T-cell (primary cell): ENCODE measurements at regions not wholly inside any gene's neighbourhood (a gene's known extent, or its start where the extent isn't known, plus 50 kb on each side); places are given as distances from the start of the nearest gene placed in this dataset.

ENCODE experiments used
- ATAC-seq, 4 experiments: fragments of 200-7000 bp in 3 of 4; fragments of 150-1000 bp in 1 of 4; cut with Tn5 transposase; replicated peaks in 1 of 4; 1 replicate in 3 of 4; 2 replicates in 1 of 4; pipeline ENCODE4 v1.10.0; 2021; ENCODE audit warnings: moderate library complexity in 3 of 4, mild to moderate bottlenecking in 2 of 4, moderate number of reproducible peaks in 1 of 4
- CTCF ChIA-PET, 2 donors: fragments of 300-600 bp; sonication (Branson Sonifier 250); formaldehyde crosslinking; loops; one replicate each; lab custom pipeline; 2022; ENCODE audit warnings: antibody characterized with exemption in 2 of 2; lab: Charles Lee
- POLR2A ChIA-PET, 2 donors: fragments of 300-600 bp; sonication (Branson Sonifier 250); formaldehyde crosslinking; loops; one replicate each; lab custom pipeline; 2022; ENCODE audit warnings: antibody characterized with exemption in 2 of 2; lab: Charles Lee
- DNase-seq, 35 experiments: peaks; one replicate each; pipeline versions ENCODE4 v3.0.0 to v3.0.0-alpha.2; 2013 to 2023
- H3K27ac ChIP-seq: one replicate; pipeline ENCODE4 v1.5.1; 2013; ENCODE audit warnings: low read length
- H3K27me3 ChIP-seq, 2 experiments: replicated peaks in 1 of 2; 1 replicate in 1 of 2; 2 replicates in 1 of 2; pipeline versions ENCODE4 v1.6.1 to v1.7.0; 2013; ENCODE audit warnings: low read length in 1 of 2, mixed read lengths in 1 of 2; ENCODE audit not compliant: control insufficient read depth in 2 of 2, insufficient read depth in 2 of 2; ENCODE audit errors: extremely low read depth in 1 of 2
- H3K36me3 ChIP-seq, 2 donors: 1 replicate in 1 of 2; 2 replicates in 1 of 2; pipeline versions ENCODE4 v1.6.1 to v1.7.0; 2013; ENCODE audit warnings: low read length in 1 of 2; ENCODE audit not compliant: control insufficient read depth in 2 of 2, insufficient read depth in 1 of 2; ENCODE audit errors: extremely low read depth in 1 of 2
- H3K4me1 ChIP-seq, 2 experiments: 1 replicate in 1 of 2; 2 replicates in 1 of 2; pipeline versions ENCODE4 v1.6.1 to v1.7.0; 2013; ENCODE audit warnings: low read length in 2 of 2, mixed read lengths in 1 of 2; ENCODE audit not compliant: insufficient read depth in 2 of 2, control insufficient read depth in 1 of 2; ENCODE audit errors: extremely low read depth in 1 of 2
- H3K4me3 ChIP-seq, 2 donors: 1 replicate in 1 of 2; 2 replicates in 1 of 2; pipeline versions ENCODE4 v1.5.1 to v1.7.0; 2013; ENCODE audit warnings: mild to moderate bottlenecking in 2 of 2, low read length in 1 of 2, moderate library complexity in 1 of 2; ENCODE audit not compliant: control insufficient read depth in 1 of 2; ENCODE audit errors: extremely low read depth in 1 of 2
- H3K9me3 ChIP-seq: 2 replicates; pipeline ENCODE4 v1.7.0; 2013
- H3K27ac Mint-ChIP-seq, 2 donors: one replicate each; pipeline ENCODE4 v1.8.0; 2020 to 2021; ENCODE audit warnings: mild to moderate bottlenecking in 2 of 2, mixed read lengths in 2 of 2
- H3K27me3 Mint-ChIP-seq, 2 donors: one replicate each; pipeline ENCODE4 v1.8.0; 2021 to 2022; ENCODE audit warnings: mixed read lengths in 2 of 2
- H3K36me3 Mint-ChIP-seq: one replicate; pipeline ENCODE4 v1.8.0; 2021; ENCODE audit warnings: mixed read lengths
- H3K4me1 Mint-ChIP-seq, 3 donors: one replicate each; pipeline ENCODE4 v1.8.0; 2020 to 2022; ENCODE audit warnings: mixed read lengths in 3 of 3, mild to moderate bottlenecking in 1 of 3
- H3K4me3 Mint-ChIP-seq, 3 donors: one replicate each; pipeline ENCODE4 v1.8.0; 2020 to 2022; ENCODE audit warnings: mild to moderate bottlenecking in 3 of 3, mixed read lengths in 3 of 3, moderate library complexity in 3 of 3
- H3K9me3 Mint-ChIP-seq, 3 donors: one replicate each; pipeline ENCODE4 v1.8.0; 2020 to 2022; ENCODE audit warnings: mixed read lengths in 3 of 3
- WGBS: methylation state at CpG from one replicate; pipeline ENCODE4 v1.1.5; 2013; ENCODE audit warnings: missing lambda C conversion rate; ENCODE audit not compliant: insufficient coverage; 5-methylcytosine and 5-hydroxymethylcytosine counted together

DNA sequence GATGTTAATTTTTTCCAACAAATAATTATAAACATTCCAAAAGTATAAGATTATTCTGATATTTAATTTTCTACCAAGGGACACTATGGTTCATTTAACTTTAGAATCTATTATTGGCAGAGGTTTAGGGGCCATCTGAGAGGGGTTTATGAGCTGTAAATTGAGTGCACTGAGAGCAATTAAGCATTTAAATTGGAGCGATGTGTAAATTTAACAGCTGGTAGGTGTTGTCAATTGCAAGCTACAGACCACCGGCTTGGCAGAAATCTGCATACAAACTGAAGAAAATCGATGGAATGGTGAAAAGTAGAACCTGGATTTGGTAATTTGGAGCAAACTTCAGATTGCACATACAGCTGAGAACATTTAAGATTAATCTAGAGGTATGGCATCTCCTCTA, 55.8 kb upstream of the MTF2 start:
- Histone ChIP-seq H3K27me3 (no peaks in the 10 kb centered on the region), H3K9me3 (no peaks in the 10 kb centered on the region), H3K4me3 (no peak overlapping the region), H3K36me3 (no peaks in the 10 kb centered on the region), H3K4me1 (peaks cover 0 to 8% of the 10 kb centered on the region in 2 experiments), H3K27ac (no peak overlapping the region)
- H3K27me3 Mint-ChIP-seq, result peaks cover 0 to 4% of the 10 kb centered on the region in 2 donors
- H3K36me3 Mint-ChIP-seq, result no peaks in the 10 kb centered on the region
- CTCF ChIA-PET, result interaction anchor here (0.6 to 5.2 kb wide), 13 partner anchors 10 to 165 kb away, joined by 3 to 27 read pairs (median 5); partner anchors contain the start of gene DIPK1A (in 1 of the 2)
- H3K4me3 Mint-ChIP-seq, result no peak overlapping the region
- H3K4me1 Mint-ChIP-seq, result peaks cover 2 to 9% (median 5%) of the 10 kb centered on the region in 3 donors
- ATAC-seq (no peak), DNase-seq (no peak)
- H3K9me3 Mint-ChIP-seq, result no peaks in the 10 kb centered on the region
- WGBS, result no CpG with 5 or more reads among the region's 3 CpGs
- POLR2A ChIA-PET, result interaction anchor here (0.5 to 0.9 kb wide), 5 partner anchors 9 to 472 kb away, joined by 3 to 9 read pairs (median 3); no protein-coding TSS in a partner anchor
- H3K27ac Mint-ChIP-seq, result no peak overlapping the region

DNA sequence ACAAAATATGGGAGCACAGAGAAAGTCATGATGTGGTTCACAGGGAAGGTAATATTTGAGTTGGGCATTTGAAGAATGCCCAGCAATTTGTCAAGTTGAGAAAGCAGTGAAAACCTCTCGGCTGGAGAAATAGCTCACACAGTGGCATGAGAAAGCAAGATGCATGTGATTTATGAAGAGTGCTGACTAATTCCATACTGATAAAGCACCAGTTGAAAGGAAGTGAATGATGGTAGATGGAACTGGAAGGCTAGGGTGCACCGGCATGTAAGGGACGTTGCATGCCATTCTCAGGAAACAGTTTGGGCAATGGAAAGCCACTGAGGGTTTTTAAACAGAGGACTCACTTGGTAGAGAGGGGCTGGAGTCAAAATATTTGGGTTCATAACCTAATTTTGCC, 53.5 kb upstream of the MTF2 start:
- no peaks in the 10 kb centered on the region for H3K36me3 Mint-ChIP-seq
- Histone ChIP-seq H3K27me3 (no peaks in the 10 kb centered on the region), H3K4me1 (peaks cover 14 to 22% of the 10 kb centered on the region in 2 experiments), H3K9me3 (no peaks in the 10 kb centered on the region), H3K27ac (no peak overlapping the region), H3K36me3 (no peaks in the 10 kb centered on the region), H3K4me3 (no peak overlapping the region)
- H3K27me3 Mint-ChIP-seq, result peaks cover 0 to 4% of the 10 kb centered on the region in 2 donors
- 54% methylated on average over 3 of the region's 3 CpGs for WGBS
- H3K4me1 Mint-ChIP-seq, result peaks cover 19 to 29% (median 24%) of the 10 kb centered on the region in 3 donors
- no peak overlapping the region for H3K27ac Mint-ChIP-seq
- H3K4me3 Mint-ChIP-seq, result no peak overlapping the region
- no peak for ATAC-seq
- POLR2A ChIA-PET, result interaction anchor here in 1 of 2 donors (0.6 kb wide), 1 partner anchor 148 kb away, joined by 3 read pairs; no protein-coding TSS in a partner anchor
- H3K9me3 Mint-ChIP-seq, result no peaks in the 10 kb centered on the region
- CTCF ChIA-PET, result interaction anchor here (0.6 to 5.2 kb wide), 8 partner anchors 9 to 98 kb away, joined by 3 to 27 read pairs (median 4); no protein-coding TSS in a partner anchor
- no peak for DNase-seq

DNA sequence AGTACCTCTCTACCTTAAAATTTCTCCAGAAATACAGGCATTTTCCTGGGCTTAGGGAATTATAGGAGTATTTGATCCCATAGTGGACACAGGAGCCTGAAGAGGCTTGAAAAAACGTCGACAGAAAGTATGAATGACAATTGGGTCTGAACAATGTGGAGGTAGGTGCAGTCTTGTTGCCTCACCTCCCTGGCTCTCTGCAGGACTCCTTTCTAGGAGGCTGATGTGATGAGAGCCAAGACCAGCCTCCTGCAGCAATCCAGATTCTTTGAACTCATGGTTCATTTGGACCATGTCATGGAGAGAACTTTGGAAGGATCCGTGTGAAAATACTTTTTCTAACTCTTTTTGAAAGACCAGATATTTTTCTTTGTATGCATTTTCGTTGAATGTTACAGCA, 50.5 kb upstream of the MTF2 start:
- ChIA-PET POLR2A (interaction anchor here in 1 of 2 donors (0.7 kb wide), 1 partner anchor 14 kb away, joined by 3 read pairs; no protein-coding TSS in a partner anchor), CTCF (interaction anchor here in 1 of 2 donors (0.8 to 2.0 kb wide), 5 partner anchors 9 to 170 kb away, joined by 3 to 9 read pairs (median 4); no protein-coding TSS in a partner anchor)
- Histone ChIP-seq H3K27ac (no peak overlapping the region), H3K9me3 (no peaks in the 10 kb centered on the region), H3K4me1 (peaks cover 14 to 24% of the 10 kb centered on the region in 2 experiments), H3K27me3 (no peaks in the 10 kb centered on the region), H3K36me3 (no peaks in the 10 kb centered on the region), H3K4me3 (no peak overlapping the region)
- no peaks in the 10 kb centered on the region for H3K9me3 Mint-ChIP-seq
- WGBS, result 58% methylated on average over 2 of the region's 4 CpGs
- peaks cover 0 to 4% of the 10 kb centered on the region in 2 donors for H3K27me3 Mint-ChIP-seq
- no peaks in the 10 kb centered on the region for H3K36me3 Mint-ChIP-seq
- no peak overlapping the region for H3K4me3 Mint-ChIP-seq
- no peak overlapping the region for H3K27ac Mint-ChIP-seq
- H3K4me1 Mint-ChIP-seq, result peaks cover 19 to 27% (median 24%) of the 10 kb centered on the region in 3 donors
- DNase-seq (no peak), ATAC-seq (no peak)
